Mucosa of rectum (tissue), 2 donors: ENCODE measurements at regions not wholly inside any gene's neighbourhood (a gene's known extent, or its start where the extent isn't known, plus 50 kb on each side); places are given as distances from the start of the nearest gene placed in this dataset.
A peak's percentile ranks its signal among the peaks of the same experiment; 100 is the strongest.

Experiments used
- H3K27ac ChIP-seq, 2 donors: one replicate each; pipeline ENCODE4 v1.7.0; 2013; ENCODE audit warnings: inconsistent platforms in 2 of 2, low read depth in 2 of 2, low read length in 2 of 2
- H3K27me3 ChIP-seq, 2 donors: one replicate each; pipeline ENCODE4 v1.7.0; 2013; ENCODE audit warnings: low read length in 2 of 2; ENCODE audit not compliant: control insufficient read depth in 2 of 2, insufficient read depth in 2 of 2
- H3K36me3 ChIP-seq, 2 donors: one replicate each; pipeline ENCODE4 v1.7.0; 2013; ENCODE audit warnings: low read length in 2 of 2; ENCODE audit not compliant: control insufficient read depth in 2 of 2, insufficient read depth in 2 of 2
- H3K4me1 ChIP-seq, 2 donors: one replicate each; pipeline ENCODE4 v1.7.0; 2013; ENCODE audit warnings: low read length in 2 of 2, mild to moderate bottlenecking in 1 of 2; ENCODE audit not compliant: control insufficient read depth in 2 of 2, insufficient read depth in 2 of 2
- H3K4me3 ChIP-seq, 2 donors: one replicate each; pipeline ENCODE4 v1.7.0; 2013; ENCODE audit warnings: low read length in 2 of 2
- H3K9ac ChIP-seq, 2 donors: one replicate each; pipeline ENCODE4 v1.7.0; 2013; ENCODE audit warnings: low read length in 2 of 2, low read depth in 1 of 2, mild to moderate bottlenecking in 1 of 2
- H3K9me3 ChIP-seq, 2 donors: one replicate each; pipeline ENCODE4 v1.7.0; 2013; ENCODE audit warnings: low read length in 2 of 2; ENCODE audit not compliant: control insufficient read depth in 2 of 2
- donor health status: healthy.
- donor health status: Normal muscosa, but diverticular disease.

DNA sequence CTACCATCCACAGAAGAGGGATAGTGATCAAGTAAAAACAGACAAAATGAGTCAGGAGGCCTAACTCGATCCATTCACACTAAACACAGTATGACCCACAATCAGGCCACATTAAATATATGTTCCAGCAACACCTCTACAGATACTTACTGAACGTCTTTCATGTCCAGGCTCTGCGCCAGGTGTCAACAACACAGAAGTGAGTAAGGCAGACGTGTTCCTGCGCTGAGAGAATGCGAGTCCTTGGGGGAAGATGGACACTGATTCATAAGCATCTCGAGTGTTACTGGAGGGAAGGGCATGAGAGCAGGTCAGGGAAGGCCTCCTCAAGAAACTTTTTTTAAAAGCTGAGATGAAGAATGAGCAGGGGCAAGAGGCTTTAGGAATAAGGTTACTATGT, 164.3 kb upstream of the CLINT1 start:
- no peaks in the 10 kb centered on the region for H3K9me3 ChIP-seq
- H3K4me3 ChIP-seq: no peak overlapping the region
- H3K9ac ChIP-seq: no peak overlapping the region
- peaks cover 4 to 5% of the 10 kb centered on the region in 2 donors for H3K4me1 ChIP-seq
- H3K27ac ChIP-seq: peak overlapping the region; percentile 26 to 46
- no peaks in the 10 kb centered on the region for H3K36me3 ChIP-seq
- no peaks in the 10 kb centered on the region for H3K27me3 ChIP-seq

DNA sequence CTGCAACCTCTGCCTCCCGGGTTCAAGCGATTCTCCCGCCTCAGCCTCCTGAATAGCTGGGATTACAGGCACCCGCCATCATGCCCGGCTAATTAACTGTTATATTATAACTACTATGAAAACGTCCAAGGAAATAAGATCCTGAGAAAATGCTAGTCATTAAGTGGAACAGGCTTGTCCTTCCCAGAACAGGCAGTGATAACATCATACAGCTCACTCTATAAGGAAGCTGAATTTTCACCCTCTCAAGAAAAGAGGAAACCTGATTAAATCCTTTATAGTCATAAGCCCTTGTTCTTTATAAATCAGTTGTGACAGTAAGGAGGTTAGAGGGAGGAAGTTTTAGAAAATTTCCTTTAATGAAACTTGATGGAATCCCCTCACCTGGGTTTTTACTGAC, 163.9 kb upstream of the CLINT1 start:
- Histone ChIP-seq H3K4me1 (peaks cover 5 to 7% of the 10 kb centered on the region in 2 donors), H3K36me3 (no peaks in the 10 kb centered on the region), H3K9me3 (no peaks in the 10 kb centered on the region), H3K4me3 (no peak overlapping the region), H3K9ac (no peak overlapping the region), H3K27ac (peak overlapping the region; percentile 26 to 46), H3K27me3 (no peaks in the 10 kb centered on the region)

DNA sequence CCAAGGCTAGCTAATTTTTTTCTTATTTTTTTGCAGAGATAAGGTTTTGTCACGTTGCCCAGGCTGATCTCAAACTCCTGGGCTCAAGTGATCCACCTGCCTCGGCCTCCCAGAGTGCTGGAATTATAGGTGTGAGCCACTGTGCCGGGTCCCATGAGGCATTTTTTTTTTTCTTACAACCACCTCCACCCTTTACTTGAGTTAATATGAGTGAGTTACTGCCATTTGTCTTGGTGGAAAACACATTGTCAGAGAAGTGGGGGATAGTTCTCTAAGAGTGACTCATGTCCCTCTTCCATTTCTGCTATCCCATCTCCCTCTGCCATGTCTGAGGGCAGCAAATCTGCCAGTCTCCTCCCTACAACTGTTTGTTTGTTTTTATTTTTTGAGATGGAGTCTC, 163.4 kb upstream of the CLINT1 start:
- H3K27ac ChIP-seq: peak overlapping the region in 1 of 2 donors; percentile 26
- H3K36me3 ChIP-seq: no peaks in the 10 kb centered on the region
- no peak overlapping the region for H3K9ac ChIP-seq
- no peaks in the 10 kb centered on the region for H3K27me3 ChIP-seq
- H3K4me3 ChIP-seq: no peak overlapping the region
- H3K4me1 ChIP-seq: peaks cover 5 to 9% of the 10 kb centered on the region in 2 donors
- H3K9me3 ChIP-seq: no peaks in the 10 kb centered on the region

DNA sequence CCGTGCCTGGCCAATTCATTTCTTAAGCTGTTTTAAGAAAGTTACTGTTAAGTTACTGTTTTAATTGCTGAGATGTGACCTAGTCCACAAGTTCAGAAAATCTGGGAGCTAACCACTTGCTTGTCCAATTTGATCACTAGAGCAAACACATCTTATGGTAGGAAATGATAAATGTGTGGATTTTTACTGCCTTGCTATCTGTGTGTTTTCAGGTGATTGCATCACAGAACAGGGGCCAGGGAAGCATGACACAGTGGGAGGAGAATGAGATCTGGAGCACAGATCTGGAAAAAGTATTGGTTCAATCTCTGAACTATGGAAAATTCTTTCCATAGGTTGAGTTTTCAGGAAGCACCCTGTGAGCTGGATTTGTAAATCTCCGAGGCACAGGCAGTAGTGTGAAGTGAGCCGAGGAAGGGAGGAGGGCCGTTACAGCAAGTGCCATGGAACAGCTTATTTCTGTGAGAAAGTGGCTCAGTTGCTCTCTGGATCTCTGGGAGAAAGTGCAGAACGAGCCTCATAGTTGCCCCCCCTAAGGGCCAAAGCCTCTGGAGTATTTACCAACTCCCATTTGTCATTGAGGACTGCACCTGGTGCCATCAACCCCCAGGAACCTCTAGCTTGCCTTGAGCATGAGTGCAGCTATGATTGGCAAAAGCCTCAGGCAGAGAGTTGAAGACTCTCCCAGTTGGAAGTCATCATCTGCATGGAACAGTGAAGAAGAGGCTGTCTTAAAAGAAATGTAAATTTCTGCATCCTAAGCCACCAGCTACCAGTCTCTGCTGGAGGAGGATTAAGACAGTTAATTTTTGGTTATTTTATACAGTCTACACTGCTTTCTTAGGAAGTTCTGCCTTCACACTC, 161.8 kb upstream of the CLINT1 start:
- Histone ChIP-seq H3K27me3 (no peaks in the 10 kb centered on the region), H3K4me1 (peaks cover 7 to 11% of the 10 kb centered on the region in 2 donors), H3K4me3 (no peak overlapping the region), H3K27ac (no peak overlapping the region), H3K36me3 (no peaks in the 10 kb centered on the region), H3K9ac (no peak overlapping the region), H3K9me3 (no peaks in the 10 kb centered on the region)

DNA sequence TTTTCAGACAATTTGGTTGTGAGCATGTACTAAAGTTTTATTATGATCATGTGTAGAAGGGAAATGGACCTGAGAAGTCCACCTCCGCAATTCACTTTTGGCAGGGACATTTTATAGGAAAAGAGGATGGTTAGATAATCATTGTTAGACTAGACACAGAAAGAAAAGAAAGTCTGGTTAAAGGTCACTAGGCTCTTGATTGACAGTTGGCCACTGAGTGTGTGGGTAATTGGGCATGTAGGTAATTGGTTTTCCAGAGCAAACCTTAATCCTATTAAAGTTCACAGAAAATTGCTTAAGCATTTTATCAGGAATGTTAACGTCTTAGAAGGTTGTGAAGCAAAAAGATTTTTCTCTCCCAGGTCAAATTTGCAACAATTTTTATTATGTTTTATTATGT, 158.5 kb upstream of the CLINT1 start:
- Histone ChIP-seq H3K36me3 (no peaks in the 10 kb centered on the region), H3K4me3 (no peak overlapping the region), H3K4me1 (peaks cover 6 to 7% of the 10 kb centered on the region in 2 donors), H3K9me3 (no peaks in the 10 kb centered on the region), H3K27me3 (no peaks in the 10 kb centered on the region), H3K27ac (no peak overlapping the region), H3K9ac (no peak overlapping the region)

DNA sequence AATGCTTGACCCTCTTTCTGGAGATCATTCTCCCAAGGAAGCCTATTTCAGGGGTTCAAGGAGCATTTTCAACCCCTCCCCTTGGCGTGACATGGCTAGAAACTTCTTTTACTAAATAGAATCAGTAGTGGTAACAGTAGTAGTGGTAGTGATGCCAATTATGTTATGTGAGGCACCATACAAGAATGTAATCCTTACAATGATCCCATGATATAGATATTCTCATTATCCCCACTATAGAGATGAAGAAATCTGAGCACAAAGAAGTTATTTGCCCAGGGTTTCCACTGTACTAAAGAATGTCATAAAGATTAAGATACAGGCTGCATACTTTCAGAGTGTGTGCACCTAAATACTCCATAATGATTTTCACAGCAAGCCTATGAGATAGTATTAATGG, 155.4 kb upstream of the CLINT1 start:
- H3K4me3 ChIP-seq: no peak overlapping the region
- peaks cover 5 to 6% of the 10 kb centered on the region in 2 donors for H3K4me1 ChIP-seq
- H3K27ac ChIP-seq: no peak overlapping the region
- H3K27me3 ChIP-seq: no peaks in the 10 kb centered on the region
- H3K9ac ChIP-seq: no peak overlapping the region
- no peaks in the 10 kb centered on the region for H3K36me3 ChIP-seq
- H3K9me3 ChIP-seq: no peaks in the 10 kb centered on the region

DNA sequence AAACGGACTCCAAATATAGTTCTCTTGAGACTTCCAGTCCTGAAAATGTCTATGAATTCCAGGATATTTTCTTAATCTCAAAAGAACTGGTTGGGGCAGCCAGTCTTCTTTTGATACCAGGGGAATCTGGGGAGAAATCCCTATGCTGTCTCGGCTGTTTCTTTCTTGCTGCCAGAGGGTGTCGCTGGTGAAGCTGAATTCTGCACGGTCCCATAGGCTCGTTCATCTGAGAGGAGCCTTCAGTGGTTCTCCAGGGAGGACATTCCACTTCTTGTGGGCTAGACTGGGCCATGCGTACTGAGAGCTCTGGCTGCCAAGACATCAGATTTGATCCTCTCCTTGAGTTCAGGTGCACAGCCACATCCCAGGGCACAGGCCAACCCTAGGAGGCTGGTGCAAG, 155.0 kb upstream of the CLINT1 start:
- Histone ChIP-seq H3K9me3 (no peaks in the 10 kb centered on the region), H3K4me3 (no peak overlapping the region), H3K36me3 (no peaks in the 10 kb centered on the region), H3K9ac (no peak overlapping the region), H3K27me3 (no peaks in the 10 kb centered on the region), H3K27ac (no peak overlapping the region), H3K4me1 (peaks cover 5 to 6% of the 10 kb centered on the region in 2 donors)

DNA sequence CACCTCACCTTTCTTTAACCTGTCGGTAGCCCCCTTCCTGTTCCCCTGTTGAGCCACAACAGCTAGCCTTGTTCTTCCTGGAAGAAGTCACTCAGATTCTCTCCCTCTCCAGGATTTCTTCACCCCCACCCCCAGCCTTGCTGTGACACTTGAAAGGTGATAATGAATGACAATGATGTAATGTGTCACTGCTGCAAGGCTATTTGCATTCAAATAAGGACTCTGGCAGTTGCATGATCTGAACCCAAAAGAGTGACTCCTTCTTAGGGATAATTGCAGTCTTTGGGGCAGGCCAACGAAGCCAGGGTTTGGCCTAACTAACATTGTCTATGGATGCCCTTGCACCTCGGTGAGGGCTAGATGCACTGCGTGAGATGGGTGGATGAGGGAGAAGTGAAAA, 154.4 kb upstream of the CLINT1 start:
- no peak overlapping the region for H3K27ac ChIP-seq
- H3K4me3 ChIP-seq: no peak overlapping the region
- peaks cover 5 to 6% of the 10 kb centered on the region in 2 donors for H3K4me1 ChIP-seq
- no peaks in the 10 kb centered on the region for H3K9me3 ChIP-seq
- H3K27me3 ChIP-seq: no peaks in the 10 kb centered on the region
- no peaks in the 10 kb centered on the region for H3K36me3 ChIP-seq
- no peak overlapping the region for H3K9ac ChIP-seq

DNA sequence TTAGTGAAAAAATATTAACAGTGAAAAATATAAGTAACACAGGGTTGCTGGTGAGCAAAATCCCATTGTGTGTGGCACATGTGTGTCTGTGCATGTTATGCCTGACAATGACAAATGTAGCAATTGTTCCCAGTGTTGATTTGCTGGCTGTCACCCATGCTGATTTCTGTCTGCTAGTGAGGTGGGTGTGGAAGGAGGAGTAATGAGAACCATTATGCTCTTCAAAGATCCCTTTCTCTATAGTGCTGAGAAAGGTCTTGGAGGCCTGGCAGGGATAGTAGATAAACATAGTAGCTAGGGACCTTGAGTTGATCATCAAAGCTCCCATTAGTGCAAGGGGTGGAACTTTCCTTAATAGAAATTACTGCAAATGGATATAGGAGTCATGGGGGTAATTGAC, 152.5 kb upstream of the CLINT1 start:
- Histone ChIP-seq H3K4me1 (no peaks in the 10 kb centered on the region), H3K27ac (no peak overlapping the region), H3K4me3 (no peak overlapping the region), H3K9me3 (no peaks in the 10 kb centered on the region), H3K36me3 (no peaks in the 10 kb centered on the region), H3K9ac (no peak overlapping the region), H3K27me3 (no peaks in the 10 kb centered on the region)

DNA sequence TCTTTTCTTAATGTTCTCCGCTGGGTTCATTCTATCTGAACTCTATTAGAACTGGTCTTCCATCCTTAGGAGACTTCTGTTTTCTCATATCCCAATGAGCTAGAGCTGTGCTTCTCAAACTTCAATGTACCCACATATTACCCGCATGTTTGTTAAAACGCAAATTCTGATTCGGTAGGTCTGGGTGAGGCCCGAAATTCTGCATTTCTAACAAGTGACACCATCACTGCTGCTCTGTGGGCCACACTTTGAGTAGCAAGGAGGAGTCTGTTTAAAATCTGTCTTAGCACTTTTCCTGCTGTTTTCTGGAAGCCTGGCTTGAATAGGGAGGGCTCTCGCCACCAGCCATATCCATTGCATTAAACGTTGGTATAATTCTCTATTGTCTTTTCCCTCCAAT, 151.9 kb upstream of the CLINT1 start:
- H3K36me3 ChIP-seq: no peaks in the 10 kb centered on the region
- no peak overlapping the region for H3K27ac ChIP-seq
- H3K9me3 ChIP-seq: no peaks in the 10 kb centered on the region
- H3K4me1 ChIP-seq: no peaks in the 10 kb centered on the region
- no peak overlapping the region for H3K4me3 ChIP-seq
- no peak overlapping the region for H3K9ac ChIP-seq
- no peaks in the 10 kb centered on the region for H3K27me3 ChIP-seq
